Stimulated activated memory B cell treated with anti-CD40 and anti-IgM and Interleukin-4, amounts not matched to agents 10 μg/mL and 1 μg/mL and 100 μg/mL, for 72 hours (primary cell): ENCODE measurements at regions not wholly inside any gene's neighbourhood (a gene's known extent, or its start where the extent isn't known, plus 50 kb on each side); places are given as distances from the start of the nearest gene placed in this dataset.
A peak's percentile ranks its signal among the peaks of the same experiment; 100 is the strongest.

ENCODE experiments used
- ATAC-seq: fragments of 150-1000 bp; cut with Tn5 transposase; 2 replicates; pipeline ENCODE4 v1.10.0; 2021
- H3K27ac Mint-ChIP-seq: one replicate; pipeline ENCODE4 v1.8.0; 2022; ENCODE audit warnings: mild to moderate bottlenecking, mixed read lengths
- H3K27me3 Mint-ChIP-seq: one replicate; pipeline ENCODE4 v1.8.0; 2022; ENCODE audit warnings: mixed read lengths
- H3K36me3 Mint-ChIP-seq: one replicate; pipeline ENCODE4 v1.8.0; 2022; ENCODE audit warnings: mixed read lengths
- H3K4me1 Mint-ChIP-seq: one replicate; pipeline ENCODE4 v1.8.0; 2022; ENCODE audit warnings: mixed read lengths
- H3K4me3 Mint-ChIP-seq: one replicate; pipeline ENCODE4 v1.8.0; 2022; ENCODE audit warnings: mild to moderate bottlenecking, moderate library complexity, mixed read lengths
- H3K9me3 Mint-ChIP-seq: one replicate; pipeline ENCODE4 v1.8.0; 2022; ENCODE audit warnings: mixed read lengths

- Mint-ChIP-seq H3K27me3 (no peaks in the 10 kb centered on the region), H3K27ac (no peak overlapping the region), H3K4me1 (no peaks in the 10 kb centered on the region), H3K36me3 (no peaks in the 10 kb centered on the region), H3K9me3 (no peaks in the 10 kb centered on the region), H3K4me3 (no peak overlapping the region)
- no peak for ATAC-seq
Measured at GRCh38 chr5:27312291-27312893, 274.0 kb upstream of the CDH9 start.

GRCh38 chr5:27311544-27311943 lies 273.2 kb upstream of the CDH9 start:
- no peak for ATAC-seq
- no peaks in the 10 kb centered on the region for H3K4me1 Mint-ChIP-seq
- no peaks in the 10 kb centered on the region for H3K9me3 Mint-ChIP-seq

GRCh38 chr5:27308153-27308552 lies 269.8 kb upstream of the CDH9 start:
- Mint-ChIP-seq H3K27ac (no peak overlapping the region), H3K27me3 (no peaks in the 10 kb centered on the region), H3K9me3 (no peaks in the 10 kb centered on the region), H3K4me3 (no peak overlapping the region), H3K36me3 (no peaks in the 10 kb centered on the region), H3K4me1 (no peaks in the 10 kb centered on the region)
- ATAC-seq, result no peak

More at GRCh38 chr5:27311544-27311943, 273.2 kb upstream of the CDH9 start:
- Mint-ChIP-seq H3K4me3 (no peak overlapping the region), H3K36me3 (no peaks in the 10 kb centered on the region), H3K27me3 (no peaks in the 10 kb centered on the region), H3K27ac (no peak overlapping the region)

- H3K4me1 Mint-ChIP-seq, result no peaks in the 10 kb centered on the region
- no peak overlapping the region for H3K4me3 Mint-ChIP-seq
- H3K36me3 Mint-ChIP-seq, result no peaks in the 10 kb centered on the region
- no peak for ATAC-seq
- H3K9me3 Mint-ChIP-seq, result peaks cover 8% of the 10 kb centered on the region
- no peak overlapping the region for H3K27ac Mint-ChIP-seq
- no peaks in the 10 kb centered on the region for H3K27me3 Mint-ChIP-seq
Measured at GRCh38 chr5:27290172-27290571, 251.8 kb upstream of the CDH9 start.

- H3K9me3 Mint-ChIP-seq, result peaks cover 8% of the 10 kb centered on the region
- H3K4me1 Mint-ChIP-seq, result no peaks in the 10 kb centered on the region
- ATAC-seq, result no peak
- H3K36me3 Mint-ChIP-seq, result no peaks in the 10 kb centered on the region
- H3K27me3 Mint-ChIP-seq, result no peaks in the 10 kb centered on the region
- no peak overlapping the region for H3K27ac Mint-ChIP-seq
- H3K4me3 Mint-ChIP-seq, result no peak overlapping the region
Measured at GRCh38 chr5:27276119-27276518, 237.7 kb upstream of the CDH9 start.

- H3K4me1 Mint-ChIP-seq, result no peaks in the 10 kb centered on the region
- peaks cover 8% of the 10 kb centered on the region for H3K9me3 Mint-ChIP-seq
- H3K36me3 Mint-ChIP-seq, result no peaks in the 10 kb centered on the region
- H3K4me3 Mint-ChIP-seq, result no peak overlapping the region
- H3K27ac Mint-ChIP-seq, result no peak overlapping the region
- no peaks in the 10 kb centered on the region for H3K27me3 Mint-ChIP-seq
- no peak for ATAC-seq
Measured at GRCh38 chr5:27275345-27275744, 237.0 kb upstream of the CDH9 start.

- Mint-ChIP-seq H3K9me3 (peaks cover 8% of the 10 kb centered on the region), H3K36me3 (no peaks in the 10 kb centered on the region), H3K27me3 (no peaks in the 10 kb centered on the region), H3K4me1 (no peaks in the 10 kb centered on the region), H3K27ac (no peak overlapping the region), H3K4me3 (no peak overlapping the region)
- no peak for ATAC-seq
Measured at GRCh38 chr5:27269766-27270165, 231.4 kb upstream of the CDH9 start.

GRCh38 chr5:27267209-27267824 lies 228.9 kb upstream of the CDH9 start:
- Mint-ChIP-seq H3K4me1 (no peaks in the 10 kb centered on the region), H3K27ac (no peak overlapping the region), H3K27me3 (no peaks in the 10 kb centered on the region), H3K4me3 (no peak overlapping the region), H3K9me3 (no peaks in the 10 kb centered on the region), H3K36me3 (no peaks in the 10 kb centered on the region)
- peak; percentile 59 for ATAC-seq

GRCh38 chr5:27266184-27266583 lies 227.8 kb upstream of the CDH9 start:
- no peak for ATAC-seq
- no peaks in the 10 kb centered on the region for H3K4me1 Mint-ChIP-seq
- no peaks in the 10 kb centered on the region for H3K27me3 Mint-ChIP-seq
- no peaks in the 10 kb centered on the region for H3K9me3 Mint-ChIP-seq
- H3K27ac Mint-ChIP-seq, result no peak overlapping the region
- no peak overlapping the region for H3K4me3 Mint-ChIP-seq
- H3K36me3 Mint-ChIP-seq, result no peaks in the 10 kb centered on the region

GRCh38 chr5:27257696-27258095 lies 219.3 kb upstream of the CDH9 start:
- H3K27ac Mint-ChIP-seq, result no peak overlapping the region
- no peaks in the 10 kb centered on the region for H3K27me3 Mint-ChIP-seq
- no peaks in the 10 kb centered on the region for H3K36me3 Mint-ChIP-seq
- no peaks in the 10 kb centered on the region for H3K4me1 Mint-ChIP-seq
- ATAC-seq, result no peak
- H3K9me3 Mint-ChIP-seq, result peaks cover 3% of the 10 kb centered on the region
- H3K4me3 Mint-ChIP-seq, result no peak overlapping the region

- H3K4me1 Mint-ChIP-seq, result no peaks in the 10 kb centered on the region
- no peak overlapping the region for H3K27ac Mint-ChIP-seq
- no peak overlapping the region for H3K4me3 Mint-ChIP-seq
- H3K9me3 Mint-ChIP-seq, result peaks cover 3% of the 10 kb centered on the region
- no peaks in the 10 kb centered on the region for H3K27me3 Mint-ChIP-seq
- ATAC-seq, result no peak
- H3K36me3 Mint-ChIP-seq, result no peaks in the 10 kb centered on the region
Measured at GRCh38 chr5:27252911-27253310, 214.5 kb upstream of the CDH9 start.

- H3K4me3 Mint-ChIP-seq, result no peak overlapping the region
- no peaks in the 10 kb centered on the region for H3K36me3 Mint-ChIP-seq
- peaks cover 3% of the 10 kb centered on the region for H3K9me3 Mint-ChIP-seq
- H3K4me1 Mint-ChIP-seq, result no peaks in the 10 kb centered on the region
- ATAC-seq, result no peak
- no peak overlapping the region for H3K27ac Mint-ChIP-seq
- H3K27me3 Mint-ChIP-seq, result no peaks in the 10 kb centered on the region
Measured at GRCh38 chr5:27242258-27242626, 203.9 kb upstream of the CDH9 start.

- Mint-ChIP-seq H3K4me1 (no peaks in the 10 kb centered on the region), H3K36me3 (no peaks in the 10 kb centered on the region), H3K27me3 (no peaks in the 10 kb centered on the region), H3K27ac (no peak overlapping the region), H3K4me3 (no peak overlapping the region), H3K9me3 (peaks cover 3% of the 10 kb centered on the region)
- ATAC-seq, result no peak
Measured at GRCh38 chr5:27241564-27242257, 203.3 kb upstream of the CDH9 start.

GRCh38 chr5:27240791-27241190 lies 202.4 kb upstream of the CDH9 start:
- Mint-ChIP-seq H3K4me1 (no peaks in the 10 kb centered on the region), H3K4me3 (no peak overlapping the region), H3K36me3 (no peaks in the 10 kb centered on the region), H3K27ac (no peak overlapping the region), H3K9me3 (peaks cover 3% of the 10 kb centered on the region), H3K27me3 (no peaks in the 10 kb centered on the region)
- ATAC-seq, result no peak

GRCh38 chr5:27234916-27235315 lies 196.5 kb upstream of the CDH9 start:
- no peak for ATAC-seq
- Mint-ChIP-seq H3K4me1 (no peaks in the 10 kb centered on the region), H3K36me3 (no peaks in the 10 kb centered on the region), H3K9me3 (no peaks in the 10 kb centered on the region), H3K27me3 (no peaks in the 10 kb centered on the region), H3K4me3 (no peak overlapping the region), H3K27ac (no peak overlapping the region)

- Mint-ChIP-seq H3K27ac (no peak overlapping the region), H3K4me3 (no peak overlapping the region), H3K9me3 (peaks cover 3% of the 10 kb centered on the region), H3K4me1 (no peaks in the 10 kb centered on the region), H3K27me3 (no peaks in the 10 kb centered on the region), H3K36me3 (no peaks in the 10 kb centered on the region)
- ATAC-seq, result no peak
Measured at GRCh38 chr5:27221410-27221809, 183.0 kb upstream of the CDH9 start.
